AG10803 (cell line): ENCODE measurements at regions not wholly inside any gene's neighbourhood (a gene's known extent, or its start where the extent isn't known, plus 50 kb on each side); places are given as distances from the start of the nearest gene placed in this dataset.
"Not testable (repeated sequence)": the region's sequence is repeated elsewhere in the genome, so short reads cannot be mapped to it uniquely, and the experiment has no call there.

Source experiments
- DNase-seq: peaks from one replicate; pipeline ENCODE4 v3.0.0; 2010; ENCODE audit warnings: low read depth
- H3K4me3 ChIP-seq: 2 replicates; pipeline ENCODE4 v1.5.1; 2011; ENCODE audit warnings: mild to moderate bottlenecking, low read length, control low read depth
- CTCF ChIP-seq: conservative IDR thresholded peaks from 2 replicates; pipeline ENCODE4 v1.5.1; 2011; ENCODE audit warnings: mild to moderate bottlenecking, low read length, control low read depth, inconsistent platforms

- TF ChIP-seq CTCF = no peak
- no peak overlapping the region for H3K4me3 ChIP-seq
- DNase-seq = no peak
Observed at GRCh38 chr17:70510288-70510687, 341.0 kb downstream of the KCNJ2 start.

GRCh38 chr17:70517816-70518215, 348.5 kb downstream of the KCNJ2 start:
- no peak for DNase-seq

GRCh38 chr17:70519300-70519699, 350.0 kb downstream of the KCNJ2 start:
- DNase-seq = no peak
- TF ChIP-seq CTCF = no peak
- no peak overlapping the region for H3K4me3 ChIP-seq

More at GRCh38 chr17:70517816-70518215, 348.5 kb downstream of the KCNJ2 start:
- no peak for TF ChIP-seq CTCF
- H3K4me3 ChIP-seq = no peak overlapping the region

- no peak for TF ChIP-seq CTCF
- H3K4me3 ChIP-seq = no peak overlapping the region
- DNase-seq = no peak
Observed at GRCh38 chr17:70520447-70520846, 351.1 kb downstream of the KCNJ2 start.

GRCh38 chr17:70520956-70521355, 351.6 kb downstream of the KCNJ2 start:
- TF ChIP-seq CTCF = no peak
- no peak for DNase-seq
- no peak overlapping the region for H3K4me3 ChIP-seq

- no peak for DNase-seq
- H3K4me3 ChIP-seq = no peak overlapping the region
- TF ChIP-seq CTCF = no peak
Observed at GRCh38 chr17:70521821-70522256, 352.5 kb downstream of the KCNJ2 start.

GRCh38 chr17:70523426-70523825, 354.1 kb downstream of the KCNJ2 start:
- H3K4me3 ChIP-seq = no peak overlapping the region
- no peak for DNase-seq
- no peak for TF ChIP-seq CTCF

- not testable (repeated sequence) for H3K4me3 ChIP-seq, DNase-seq
Observed at GRCh38 chr17:70525035-70525434, 355.7 kb downstream of the KCNJ2 start.
